ENCODE measurements at regions not wholly inside any gene's neighbourhood (a gene's known extent, or its start where the extent isn't known, plus 50 kb on each side); places are given as distances from the start of the nearest gene placed in this dataset.

- DNase-seq (ENCODE audit: low read depth in 3 of 3): no peak
Observed at GRCh38 chr1:29452463-29453230, 216.3 kb downstream of the PTPRU start.

GRCh38 chr1:29451368-29451892, 215.1 kb downstream of the PTPRU start:
- no peak for DNase-seq (ENCODE audit: low read depth in 3 of 3)

GRCh38 chr1:29450591-29450990, 214.3 kb downstream of the PTPRU start:
- no peak for DNase-seq (ENCODE audit: low read depth in 3 of 3)

- no peak for DNase-seq (ENCODE audit: low read depth in 3 of 3)
Observed at GRCh38 chr1:29448456-29449235, 212.3 kb downstream of the PTPRU start.

GRCh38 chr1:29447368-29447767, 211.0 kb downstream of the PTPRU start:
- no peak for DNase-seq (ENCODE audit: low read depth in 3 of 3)

- no peak for DNase-seq (ENCODE audit: low read depth in 3 of 3)
Observed at GRCh38 chr1:29444782-29445729, 208.7 kb downstream of the PTPRU start.

GRCh38 chr1:29444081-29444715, 207.9 kb downstream of the PTPRU start:
- no peak for DNase-seq (ENCODE audit: low read depth in 3 of 3)

GRCh38 chr1:29441916-29442668, 205.8 kb downstream of the PTPRU start:
- DNase-seq (ENCODE audit: low read depth in 3 of 3): no peak

GRCh38 chr1:29439615-29440014, 203.3 kb downstream of the PTPRU start:
- DNase-seq (ENCODE audit: low read depth in 3 of 3): no peak

- no peak for DNase-seq (ENCODE audit: low read depth in 3 of 3)
Observed at GRCh38 chr1:29438991-29439390, 202.7 kb downstream of the PTPRU start.

- DNase-seq (ENCODE audit: low read depth in 3 of 3): no peak
Observed at GRCh38 chr1:29437946-29438345, 201.6 kb downstream of the PTPRU start.

- no peak for DNase-seq (ENCODE audit: low read depth in 3 of 3)
Observed at GRCh38 chr1:29436181-29436785, 200.0 kb downstream of the PTPRU start.

GRCh38 chr1:29433830-29434229, 197.5 kb downstream of the PTPRU start:
- DNase-seq (ENCODE audit: low read depth in 3 of 3): no peak

- no peak for DNase-seq (ENCODE audit: low read depth in 3 of 3)
Observed at GRCh38 chr1:29431138-29431537, 194.8 kb downstream of the PTPRU start.

- DNase-seq (ENCODE audit: low read depth in 3 of 3): no peak
Observed at GRCh38 chr1:29429656-29430055, 193.3 kb downstream of the PTPRU start.

- DNase-seq (ENCODE audit: low read depth in 3 of 3): no peak
Observed at GRCh38 chr1:29428997-29429396, 192.7 kb downstream of the PTPRU start.

- DNase-seq (ENCODE audit: low read depth in 3 of 3): no peak
Observed at GRCh38 chr1:29428280-29428615, 191.9 kb downstream of the PTPRU start.

GRCh38 chr1:29427614-29428279, 191.4 kb downstream of the PTPRU start:
- DNase-seq (ENCODE audit: low read depth in 3 of 3): no peak

GRCh38 chr1:29426701-29427279, 190.5 kb downstream of the PTPRU start:
- no peak for DNase-seq (ENCODE audit: low read depth in 3 of 3)

All from stimulated activated CD4-positive, alpha-beta T cell treated with anti-CD3 and anti-CD28 coated beads, TNF-alpha, amount 100 ng/mL, for 48 hours (primary cell).